Activated CD8-positive, alpha-beta T cell treated with anti-CD3 and anti-CD28 coated beads for 36 hours (primary cell): ENCODE measurements at regions not wholly inside any gene's neighbourhood (a gene's known extent, or its start where the extent isn't known, plus 50 kb on each side); places are given as distances from the start of the nearest gene placed in this dataset.

Experiments used
- ATAC-seq: fragments of 200-7000 bp; cut with Tn5 transposase; one replicate; pipeline ENCODE4 v1.10.0; 2021; ENCODE audit warnings: mild to moderate bottlenecking, moderate library complexity
- CTCF ChIA-PET: fragments of 350-600 bp; sonication (Branson Sonifier 250); formaldehyde crosslinking; loops from one replicate; lab custom pipeline; 2021; ENCODE audit warnings: antibody characterized with exemption; lab: Charles Lee
- POLR2A ChIA-PET: fragments of 350-600 bp; sonication (Branson Sonifier 250); formaldehyde crosslinking; loops from one replicate; lab custom pipeline; 2021; ENCODE audit warnings: antibody characterized with exemption; lab: Charles Lee
- DNase-seq: peaks from one replicate; pipeline ENCODE4 v3.0.0-alpha.2; 2020
- H3K27ac Mint-ChIP-seq: one replicate; pipeline ENCODE4 v1.8.0; 2021; ENCODE audit warnings: mild to moderate bottlenecking, mixed read lengths
- H3K27me3 Mint-ChIP-seq: one replicate; pipeline ENCODE4 v1.8.0; 2021; ENCODE audit warnings: mixed read lengths
- H3K36me3 Mint-ChIP-seq: one replicate; pipeline ENCODE4 v1.8.0; 2021; ENCODE audit warnings: low read depth, mixed read lengths
- H3K4me1 Mint-ChIP-seq: one replicate; pipeline ENCODE4 v1.8.0; 2021; ENCODE audit warnings: low read depth, mixed read lengths
- H3K4me3 Mint-ChIP-seq: one replicate; pipeline ENCODE4 v1.8.0; 2021; ENCODE audit warnings: mild to moderate bottlenecking, moderate library complexity, mixed read lengths
- H3K9me3 Mint-ChIP-seq: one replicate; pipeline ENCODE4 v1.8.0; 2021; ENCODE audit warnings: mixed read lengths
- intact Hi-C: fragments of 100-400 bp; cut with micrococcal nuclease; formaldehyde crosslinking; loops from one replicate; pipeline ENCODE4 v1.10.0; 2022
- TF ChIP-seq, protein P1 (sequence below): fragments of 200-600 bp; IDR thresholded peaks from one replicate; pipeline ENCODE4 v1.8.0; 2022; ENCODE audit warnings: antibody characterized with exemption, mild to moderate bottlenecking

DNA sequence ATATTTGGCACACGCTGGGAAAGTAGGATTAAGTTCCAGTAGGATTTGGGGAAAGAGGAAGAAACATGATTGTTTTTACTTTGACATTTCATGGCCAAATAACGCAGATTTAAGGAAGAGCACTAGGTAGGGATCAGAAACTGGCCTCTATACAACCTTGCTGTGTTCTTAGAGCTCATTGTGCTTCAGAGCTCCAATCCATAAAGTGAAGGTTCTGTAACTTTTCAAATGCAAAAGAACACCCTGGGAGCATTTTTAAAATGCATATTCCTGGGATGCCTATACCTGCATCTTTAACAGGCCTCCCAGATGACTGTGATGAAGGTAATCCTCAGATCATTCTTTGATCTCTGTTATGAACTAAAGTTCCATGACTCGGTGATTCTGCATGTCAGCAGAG, 77.1 kb downstream of the YIPF5 start:
- intact Hi-C loops: no loop called here
- ChIA-PET CTCF (no interaction called here), POLR2A (no interaction called here)

DNA sequence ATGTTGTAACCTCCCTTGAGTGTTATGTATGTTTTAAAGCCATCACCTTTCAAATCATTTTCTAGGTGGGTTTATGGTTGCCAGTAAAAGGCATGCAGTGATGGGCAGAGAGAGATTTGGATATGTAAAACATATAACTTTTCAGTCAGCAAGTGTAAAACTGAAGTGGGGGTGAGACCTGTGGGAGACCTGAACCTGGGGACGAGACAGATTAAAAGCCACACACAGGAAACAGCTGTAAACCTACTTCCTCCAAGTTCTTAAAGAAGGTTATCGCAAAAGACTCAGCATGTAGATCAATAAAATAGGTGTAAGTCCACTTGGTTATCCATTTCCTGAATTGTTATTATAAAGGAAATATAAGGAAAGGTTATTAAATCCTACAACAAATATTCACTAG, 76.6 kb downstream of the YIPF5 start:
- DNase-seq: no peak
- TF ChIP-seq, protein P1, sequence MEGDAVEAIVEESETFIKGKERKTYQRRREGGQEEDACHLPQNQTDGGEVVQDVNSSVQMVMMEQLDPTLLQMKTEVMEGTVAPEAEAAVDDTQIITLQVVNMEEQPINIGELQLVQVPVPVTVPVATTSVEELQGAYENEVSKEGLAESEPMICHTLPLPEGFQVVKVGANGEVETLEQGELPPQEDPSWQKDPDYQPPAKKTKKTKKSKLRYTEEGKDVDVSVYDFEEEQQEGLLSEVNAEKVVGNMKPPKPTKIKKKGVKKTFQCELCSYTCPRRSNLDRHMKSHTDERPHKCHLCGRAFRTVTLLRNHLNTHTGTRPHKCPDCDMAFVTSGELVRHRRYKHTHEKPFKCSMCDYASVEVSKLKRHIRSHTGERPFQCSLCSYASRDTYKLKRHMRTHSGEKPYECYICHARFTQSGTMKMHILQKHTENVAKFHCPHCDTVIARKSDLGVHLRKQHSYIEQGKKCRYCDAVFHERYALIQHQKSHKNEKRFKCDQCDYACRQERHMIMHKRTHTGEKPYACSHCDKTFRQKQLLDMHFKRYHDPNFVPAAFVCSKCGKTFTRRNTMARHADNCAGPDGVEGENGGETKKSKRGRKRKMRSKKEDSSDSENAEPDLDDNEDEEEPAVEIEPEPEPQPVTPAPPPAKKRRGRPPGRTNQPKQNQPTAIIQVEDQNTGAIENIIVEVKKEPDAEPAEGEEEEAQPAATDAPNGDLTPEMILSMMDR: no peak
- CTCF ChIA-PET: no interaction called here
- no peak for ATAC-seq
- no peaks in the 10 kb centered on the region for H3K36me3 Mint-ChIP-seq
- POLR2A ChIA-PET: no interaction called here
- intact Hi-C loops: no loop called here
- no peak overlapping the region for H3K4me3 Mint-ChIP-seq
- H3K27ac Mint-ChIP-seq: no peak overlapping the region
- H3K27me3 Mint-ChIP-seq: peaks cover 3% of the 10 kb centered on the region
- H3K9me3 Mint-ChIP-seq: peaks cover 1% of the 10 kb centered on the region
- H3K4me1 Mint-ChIP-seq: peaks cover 4% of the 10 kb centered on the region

More for the DNA sequence above, 77.1 kb downstream of the YIPF5 start:
- ATAC-seq: no peak
- TF ChIP-seq, protein P1: no peak
- peaks cover 3% of the 10 kb centered on the region for H3K27me3 Mint-ChIP-seq
- DNase-seq: no peak
- peaks cover 1% of the 10 kb centered on the region for H3K9me3 Mint-ChIP-seq
- peaks cover 4% of the 10 kb centered on the region for H3K4me1 Mint-ChIP-seq
- H3K27ac Mint-ChIP-seq: no peak overlapping the region
- H3K4me3 Mint-ChIP-seq: no peak overlapping the region
- no peaks in the 10 kb centered on the region for H3K36me3 Mint-ChIP-seq

DNA sequence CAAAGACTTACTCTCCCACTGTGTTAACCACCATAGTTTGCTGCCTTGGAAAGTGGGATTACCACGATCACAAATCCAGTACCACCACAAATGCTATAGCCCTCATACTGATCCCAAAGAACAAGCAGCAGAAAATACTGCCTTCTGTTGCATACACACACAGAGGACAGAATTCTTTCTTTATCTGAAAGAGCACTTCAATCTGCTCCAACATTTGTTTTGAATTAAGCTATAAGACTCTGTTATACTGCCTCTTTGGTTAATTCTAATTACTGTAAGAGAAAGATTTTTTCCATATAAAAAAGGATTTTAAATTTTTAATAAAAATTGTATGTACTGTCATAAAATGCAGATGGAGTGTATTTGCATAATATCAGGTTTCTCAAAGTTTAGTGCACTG, 69.8 kb downstream of the YIPF5 start:
- TF ChIP-seq, protein P1: no peak
- H3K36me3 Mint-ChIP-seq: no peaks in the 10 kb centered on the region
- ChIA-PET CTCF (no interaction called here), POLR2A (no interaction called here)
- H3K27ac Mint-ChIP-seq: no peak overlapping the region
- H3K9me3 Mint-ChIP-seq: no peaks in the 10 kb centered on the region
- ATAC-seq (no peak), DNase-seq (no peak)
- peaks cover 3% of the 10 kb centered on the region for H3K27me3 Mint-ChIP-seq
- H3K4me1 Mint-ChIP-seq: no peaks in the 10 kb centered on the region
- H3K4me3 Mint-ChIP-seq: no peak overlapping the region
- intact Hi-C loops: no loop called here

DNA sequence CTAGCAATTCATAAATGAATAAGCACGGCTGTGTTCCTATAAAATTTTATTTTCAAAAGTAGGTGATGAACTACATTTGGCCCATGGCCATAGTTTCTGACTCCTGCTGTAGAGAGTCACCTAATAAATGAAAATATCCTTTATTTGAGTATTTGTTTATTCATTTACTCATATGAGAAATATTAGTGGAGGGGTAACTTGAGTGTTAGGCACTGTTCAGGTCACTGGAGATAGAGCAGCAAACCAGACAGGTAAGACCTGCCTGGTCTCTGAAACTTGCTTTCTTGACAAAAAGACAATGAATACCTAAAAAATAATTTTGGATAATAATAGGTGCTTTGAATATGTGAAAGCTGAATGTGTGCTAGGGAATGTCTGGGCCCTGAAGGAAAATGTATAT, 68.8 kb downstream of the YIPF5 start:
- Mint-ChIP-seq H3K36me3 (no peaks in the 10 kb centered on the region), H3K27ac (no peak overlapping the region), H3K27me3 (peaks cover 3% of the 10 kb centered on the region), H3K4me1 (no peaks in the 10 kb centered on the region), H3K4me3 (no peak overlapping the region), H3K9me3 (no peaks in the 10 kb centered on the region)
- ChIA-PET CTCF (interaction anchor here (1.4 kb wide), 1 partner anchor 82 kb away, joined by 3 read pairs; no protein-coding TSS in a partner anchor), POLR2A (no interaction called here)
- intact Hi-C loops: no loop called here
- ATAC-seq (no peak), DNase-seq (no peak)
- TF ChIP-seq, protein P1: no peak

DNA sequence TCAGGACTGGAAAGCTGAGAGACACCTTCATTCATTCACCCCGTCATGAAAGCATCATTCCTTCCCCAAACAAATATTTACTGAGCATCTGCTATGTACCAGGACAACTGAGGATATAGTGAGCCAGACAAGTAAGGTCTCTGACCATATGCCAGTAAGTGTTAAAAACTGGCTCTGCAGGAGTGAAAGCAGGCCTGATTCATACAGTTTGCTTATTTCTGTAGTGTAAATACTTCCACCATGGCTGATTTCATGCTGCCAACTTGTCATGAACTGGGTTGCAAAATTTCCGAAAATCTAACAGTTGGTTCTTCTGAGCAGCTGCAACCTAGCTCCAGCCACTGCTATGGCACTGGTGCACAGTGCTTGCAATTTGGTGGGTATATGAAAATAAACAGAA, 68.1 kb downstream of the YIPF5 start:
- ChIA-PET POLR2A (no interaction called here), CTCF (interaction anchor here (1.4 kb wide), 1 partner anchor 82 kb away, joined by 3 read pairs; no protein-coding TSS in a partner anchor)
- Mint-ChIP-seq H3K36me3 (no peaks in the 10 kb centered on the region), H3K9me3 (no peaks in the 10 kb centered on the region), H3K27ac (no peak overlapping the region), H3K4me3 (no peak overlapping the region), H3K27me3 (peaks cover 3% of the 10 kb centered on the region), H3K4me1 (no peaks in the 10 kb centered on the region)
- DNase-seq (no peak), ATAC-seq (no peak)
- intact Hi-C loops: no loop called here
- TF ChIP-seq, protein P1: no peak
